H1 (cell line): ENCODE measurements at regions not wholly inside any gene's neighbourhood (a gene's known extent, or its start where the extent isn't known, plus 50 kb on each side); places are given as distances from the start of the nearest gene placed in this dataset.

Experiments
- CTCF ChIA-PET: fragments of 300-600 bp; sonication (Branson Sonifier 250); formaldehyde crosslinking; loops from one replicate; lab custom pipeline; 2021; ENCODE audit not compliant: partially characterized antibody; lab: Charles Lee
- POLR2A ChIA-PET: fragments of 300-600 bp; sonication (Branson Sonifier 250); formaldehyde crosslinking; loops from one replicate; lab custom pipeline; 2021; ENCODE audit warnings: inconsistent platforms; ENCODE audit not compliant: partially characterized antibody; lab: Charles Lee
- DNase-seq, 2 experiments: peaks; one replicate each; pipeline versions ENCODE4 v3.0.0 to v3.0.0-alpha.2; 2010 to 2022; ENCODE audit warnings: low spot score in 2 of 2, low read depth in 1 of 2, mixed read lengths in 1 of 2
- FAIRE-seq: peaks from 2 replicates; lab custom pipeline; 2011; peaks lifted over from hg19 to GRCh38; lab: Jason Lieb, UNC
- H2AFZ ChIP-seq: 2 replicates; pipeline ENCODE4 v1.8.1; 2012; ENCODE audit warnings: low read length, inconsistent platforms
- H2AK5ac ChIP-seq: 2 replicates; pipeline ENCODE4 v1.6.1; 2013; ENCODE audit warnings: low read depth, low read length
- H2BK120ac ChIP-seq: replicated peaks from 2 replicates; pipeline ENCODE3; 2013; ENCODE audit warnings: low read depth, low read length, inconsistent platforms
- H2BK12ac ChIP-seq: 2 replicates; pipeline ENCODE4 v1.6.1; 2013; ENCODE audit warnings: low read depth, low read length
- H2BK15ac ChIP-seq: 2 replicates; pipeline ENCODE4 v1.6.1; 2013; ENCODE audit warnings: low read length
- H2BK20ac ChIP-seq: 2 replicates; pipeline ENCODE4 v1.6.1; 2013; ENCODE audit warnings: low read length
- H2BK5ac ChIP-seq: 2 replicates; pipeline ENCODE4 v1.6.1; 2013; ENCODE audit warnings: low read depth, low read length
- H3K14ac ChIP-seq: 2 replicates; pipeline ENCODE4 v1.6.1; 2013; ENCODE audit warnings: inconsistent platforms; ENCODE audit not compliant: insufficient read length
- H3K18ac ChIP-seq: 2 replicates; pipeline ENCODE4 v1.6.1; 2013; ENCODE audit warnings: low read length; ENCODE audit errors: extremely low read depth
- H3K23ac ChIP-seq: 2 replicates; pipeline ENCODE4 v1.6.1; 2013; ENCODE audit warnings: inconsistent platforms; ENCODE audit not compliant: insufficient read length
- H3K23me2 ChIP-seq: 2 replicates; pipeline ENCODE4 v1.6.1; 2013; ENCODE audit warnings: low read depth, low read length
- H3K27ac ChIP-seq: 2 replicates; pipeline ENCODE4 v1.6.1; 2011; ENCODE audit warnings: low read depth, low read length, inconsistent platforms
- H3K27me3 ChIP-seq, 4 experiments: replicated peaks in 1 of 4; 1 replicate in 1 of 4; 2 replicates in 3 of 4; pipeline versions ENCODE4 v1.6.1 to v1.8.1; 2011 to 2013; ENCODE audit warnings: low read length in 3 of 4, mild to moderate bottlenecking in 3 of 4, inconsistent platforms in 2 of 4, mixed read lengths in 2 of 4, moderate library complexity in 1 of 4; ENCODE audit not compliant: control insufficient read depth in 3 of 4, insufficient read depth in 3 of 4; ENCODE audit errors: extremely low read depth in 1 of 4
- H3K36me3 ChIP-seq, 4 experiments: 2 replicates each; pipeline versions ENCODE4 v1.6.1 to v1.8.1; 2011 to 2013; ENCODE audit warnings: mild to moderate bottlenecking in 4 of 4, low read length in 3 of 4, moderate library complexity in 2 of 4, control low read depth in 1 of 4, inconsistent platforms in 1 of 4; ENCODE audit not compliant: insufficient read depth in 4 of 4, control insufficient read depth in 2 of 4
- H3K4ac ChIP-seq: replicated peaks from 2 replicates; pipeline ENCODE3; 2013; ENCODE audit warnings: low read length, low read depth, mixed read lengths, inconsistent platforms; ENCODE audit not compliant: insufficient read length
- H3K4me1 ChIP-seq, 4 experiments: replicated peaks in 1 of 4; 1 replicate in 1 of 4; 2 replicates in 3 of 4; pipeline versions ENCODE4 v1.6.1 to v1.8.1; 2011 to 2013; ENCODE audit warnings: low read length in 3 of 4, inconsistent platforms in 2 of 4, mixed read lengths in 1 of 4; ENCODE audit not compliant: insufficient read depth in 4 of 4, control insufficient read depth in 3 of 4
- H3K4me2 ChIP-seq, 2 experiments: 2 replicates each; pipeline versions ENCODE4 v1.6.1 to v1.8.1; 2011 to 2013; ENCODE audit warnings: low read depth in 2 of 2, low read length in 2 of 2, control low read depth in 1 of 2, inconsistent platforms in 1 of 2, mild to moderate bottlenecking in 1 of 2; ENCODE audit not compliant: insufficient read depth in 1 of 2
- H3K4me3 ChIP-seq, 4 experiments: fragments of 200-600, 300-600 bp in 1 of 4; sonication (generic), shearing (Covaris generic), sonication (Bioruptor Twin) in 1 of 4; 2 replicates each; pipeline versions ENCODE4 v1.5.1 to v1.8.1; 2011 to 2016; ENCODE audit warnings: low read length in 4 of 4, low read depth in 3 of 4, control low read depth in 2 of 4, inconsistent platforms in 2 of 4, mild to moderate bottlenecking in 2 of 4, mixed read lengths in 1 of 4, moderate library complexity in 1 of 4; ENCODE audit not compliant: insufficient read depth in 2 of 4; ENCODE audit errors: extremely low read depth in 1 of 4
- H3K56ac ChIP-seq: replicated peaks from 2 replicates; pipeline ENCODE3; 2013; ENCODE audit warnings: low read depth, mild to moderate bottlenecking, mixed read lengths, low read length, inconsistent platforms; ENCODE audit not compliant: insufficient read length
- H3K79me1 ChIP-seq: 2 replicates; pipeline ENCODE4 v1.6.1; 2013; ENCODE audit warnings: low read depth, low read length, control low read depth
- H3K79me2 ChIP-seq, 2 experiments: 2 replicates each; pipeline versions ENCODE4 v1.6.1 to v1.8.1; 2012 to 2013; ENCODE audit warnings: low read length in 2 of 2, mild to moderate bottlenecking in 2 of 2, inconsistent platforms in 1 of 2; ENCODE audit not compliant: insufficient read depth in 2 of 2, control insufficient read depth in 1 of 2
- H3K9ac ChIP-seq, 4 experiments: replicated peaks in 1 of 4; 1 replicate in 1 of 4; 2 replicates in 3 of 4; pipeline versions ENCODE4 v1.6.1 to v1.8.1; 2011 to 2013; ENCODE audit warnings: low read depth in 3 of 4, low read length in 3 of 4, control low read depth in 2 of 4, mild to moderate bottlenecking in 2 of 4, moderate library complexity in 2 of 4, inconsistent platforms in 1 of 4; ENCODE audit errors: extremely low read depth in 1 of 4
- H3K9me3 ChIP-seq, 2 experiments: 2 replicates each; pipeline versions ENCODE4 v1.6.1 to v1.8.1; 2012 to 2013; ENCODE audit warnings: mild to moderate bottlenecking in 2 of 2, moderate library complexity in 2 of 2, control low read depth in 1 of 2, inconsistent platforms in 1 of 2, low read depth in 1 of 2, low read length in 1 of 2, mixed read lengths in 1 of 2; ENCODE audit not compliant: insufficient read depth in 2 of 2
- H4K20me1 ChIP-seq, 2 experiments: replicated peaks in 1 of 2; 2 replicates each; pipeline versions ENCODE3 to v1.8.1; 2011 to 2013; ENCODE audit warnings: inconsistent platforms in 2 of 2, low read length in 2 of 2, mild to moderate bottlenecking in 1 of 2; ENCODE audit not compliant: insufficient read depth in 2 of 2, control insufficient read depth in 1 of 2
- H4K5ac ChIP-seq: 2 replicates; pipeline ENCODE4 v1.6.1; 2013; ENCODE audit warnings: low read length, low read depth, mixed read lengths, inconsistent platforms; ENCODE audit not compliant: insufficient read length
- H4K8ac ChIP-seq: 2 replicates; pipeline ENCODE4 v1.8.0; 2013; ENCODE audit warnings: mild to moderate bottlenecking, moderate library complexity, low read length, inconsistent platforms; ENCODE audit not compliant: insufficient read depth; ENCODE audit errors: extremely low read depth
- H4K91ac ChIP-seq: replicated peaks from 2 replicates; pipeline ENCODE3; 2013; ENCODE audit warnings: low read length, mixed read lengths, inconsistent platforms; ENCODE audit not compliant: insufficient read length
- ATF2 ChIP-seq: IDR thresholded peaks from 2 replicates; pipeline ENCODE4 v1.6.1; 2012; ENCODE audit warnings: low read length, inconsistent platforms
- CTCF ChIP-seq, 3 experiments: IDR thresholded peaks; 1 replicate in 2 of 3; 2 replicates in 1 of 3; pipeline versions ENCODE4 v1.5.1 to v1.6.1; 2011; ENCODE audit warnings: low read length in 3 of 3, mild to moderate bottlenecking in 3 of 3, inconsistent platforms in 2 of 3, low read depth in 1 of 3, moderate library complexity in 1 of 3; ENCODE audit not compliant: insufficient read depth in 1 of 3; ENCODE audit errors: control extremely low read depth in 1 of 3
- FOSL1 ChIP-seq: IDR thresholded peaks from 2 replicates; pipeline ENCODE4 v1.6.1; 2011; ENCODE audit warnings: mild to moderate bottlenecking, low read depth, low read length, moderate library complexity; ENCODE audit not compliant: insufficient read depth
- GABPA ChIP-seq: IDR thresholded peaks from 2 replicates; pipeline ENCODE4 v1.6.1; 2011; ENCODE audit warnings: mild to moderate bottlenecking, low read length, moderate library complexity, borderline replicate concordance; ENCODE audit not compliant: insufficient read depth
- PHF8 ChIP-seq: fragments of 200-600 bp; sonication (generic); conservative IDR thresholded peaks from 2 replicates; pipeline ENCODE4 v1.7.1; 2012; ENCODE audit warnings: low read depth, mild to moderate bottlenecking, inconsistent platforms, low read length, moderate library complexity
- TBP ChIP-seq: IDR thresholded peaks from 2 replicates; pipeline ENCODE4 v1.6.1; 2011; ENCODE audit warnings: low read depth, low read length, improper control_type of control experiment
- WGBS, 2 experiments: shearing (Covaris generic) in 1 of 2; methylation state at CpG; one replicate each; pipeline versions ENCODE4 v1.1.6 to v1.1.7; 2013 to 2015; ENCODE audit warnings: low lambda C conversion rate in 2 of 2, mixed read lengths in 2 of 2, inconsistent platforms in 1 of 2, low coverage in 1 of 2, missing lambda C conversion rate in 1 of 2; ENCODE audit not compliant: insufficient replicate concordance in 2 of 2, insufficient coverage in 1 of 2, insufficient read length in 1 of 2; ENCODE audit errors: extremely low coverage in 1 of 2, missing lambda C conversion rate in 1 of 2; 5-methylcytosine and 5-hydroxymethylcytosine counted together

- no peak overlapping the region for H3K14ac ChIP-seq
- H2BK120ac ChIP-seq, result no peak overlapping the region
- H3K36me3 ChIP-seq, result no peaks in the 10 kb centered on the region
- H4K91ac ChIP-seq, result no peak overlapping the region
- DNase-seq, result no peak
- H3K79me1 ChIP-seq, result no peaks in the 10 kb centered on the region
- FAIRE-seq, result no peak
- H3K9me3 ChIP-seq, result no peaks in the 10 kb centered on the region
- H2BK15ac ChIP-seq, result no peak overlapping the region
- no peaks in the 10 kb centered on the region for H3K4me1 ChIP-seq
- 87% methylated on average over 2 of the region's 2 CpGs; no CpG with 5 or more reads in 1 of the 2 experiments for WGBS, 2 experiments
- no peaks in the 10 kb centered on the region for H3K79me2 ChIP-seq
- H4K5ac ChIP-seq, result no peak overlapping the region
- H4K8ac ChIP-seq, result no peak overlapping the region
- no peak overlapping the region for H3K18ac ChIP-seq
- POLR2A ChIA-PET, result no interaction called here
- no peak overlapping the region for H3K27ac ChIP-seq
- no peak overlapping the region for H3K4ac ChIP-seq
- H3K4me2 ChIP-seq, result no peak overlapping the region
- no peaks in the 10 kb centered on the region for H4K20me1 ChIP-seq
- H2BK12ac ChIP-seq, result no peak overlapping the region
- H3K27me3 ChIP-seq, result no peaks in the 10 kb centered on the region
- no peak overlapping the region for H3K9ac ChIP-seq
- H2AK5ac ChIP-seq, result no peak overlapping the region
- no peak overlapping the region for H3K4me3 ChIP-seq
- CTCF ChIA-PET, result no interaction called here
- no peak overlapping the region for H2BK20ac ChIP-seq
- H3K23ac ChIP-seq, result no peak overlapping the region
- no peak overlapping the region for H3K56ac ChIP-seq
- H2BK5ac ChIP-seq, result no peak overlapping the region
- H2AFZ ChIP-seq, result no peak overlapping the region
- TF ChIP-seq TBP, result no peak
- no peak for TF ChIP-seq PHF8
- TF ChIP-seq GABPA, result no peak
- TF ChIP-seq CTCF (IDR thresholded peaks at IDR 0.05; ENCODE audit: control extremely low read depth in 1 of 3, insufficient read depth in 1 of 3, low read depth in 1 of 3, low read length in 3 of 3), result no peak
- TF ChIP-seq ATF2, result no peak
- TF ChIP-seq FOSL1, result no peak
- TF ChIP-seq, all 59 proteins: peak for 0
- H3K23me2 ChIP-seq, result peaks cover 2% of the 10 kb centered on the region; the same call in 1 of the 2 replicates
These were observed 101.3 kb downstream of the RRM1 start for GRCh38 chr11:4195909-4196308.
